ENCODE measurements at regions not wholly inside any gene's neighbourhood (a gene's known extent, or its start where the extent isn't known, plus 50 kb on each side); places are given as distances from the start of the nearest gene placed in this dataset.

- TF ChIP-seq POLR2A (IDR thresholded peaks at IDR 0.05; ENCODE audit: low read length) (no peak), GATA1 (IDR thresholded peaks at IDR 0.05; ENCODE audit: low read depth, low read length) (no peak)
These were observed 105.7 kb upstream of the RPRM start for GRCh38 chr2:153584244-153584643.
